LNCAP (cell line): ENCODE measurements at regions not wholly inside any gene's neighbourhood (a gene's known extent, or its start where the extent isn't known, plus 50 kb on each side); places are given as distances from the start of the nearest gene placed in this dataset.

Experiments used
- TF ChIP-seq, protein P1 (sequence below): fragments of 450-650 bp; IDR thresholded peaks from 2 replicates; pipeline ENCODE4 v1.5.1; 2017; ENCODE audit warnings: mild to moderate bottlenecking

DNA sequence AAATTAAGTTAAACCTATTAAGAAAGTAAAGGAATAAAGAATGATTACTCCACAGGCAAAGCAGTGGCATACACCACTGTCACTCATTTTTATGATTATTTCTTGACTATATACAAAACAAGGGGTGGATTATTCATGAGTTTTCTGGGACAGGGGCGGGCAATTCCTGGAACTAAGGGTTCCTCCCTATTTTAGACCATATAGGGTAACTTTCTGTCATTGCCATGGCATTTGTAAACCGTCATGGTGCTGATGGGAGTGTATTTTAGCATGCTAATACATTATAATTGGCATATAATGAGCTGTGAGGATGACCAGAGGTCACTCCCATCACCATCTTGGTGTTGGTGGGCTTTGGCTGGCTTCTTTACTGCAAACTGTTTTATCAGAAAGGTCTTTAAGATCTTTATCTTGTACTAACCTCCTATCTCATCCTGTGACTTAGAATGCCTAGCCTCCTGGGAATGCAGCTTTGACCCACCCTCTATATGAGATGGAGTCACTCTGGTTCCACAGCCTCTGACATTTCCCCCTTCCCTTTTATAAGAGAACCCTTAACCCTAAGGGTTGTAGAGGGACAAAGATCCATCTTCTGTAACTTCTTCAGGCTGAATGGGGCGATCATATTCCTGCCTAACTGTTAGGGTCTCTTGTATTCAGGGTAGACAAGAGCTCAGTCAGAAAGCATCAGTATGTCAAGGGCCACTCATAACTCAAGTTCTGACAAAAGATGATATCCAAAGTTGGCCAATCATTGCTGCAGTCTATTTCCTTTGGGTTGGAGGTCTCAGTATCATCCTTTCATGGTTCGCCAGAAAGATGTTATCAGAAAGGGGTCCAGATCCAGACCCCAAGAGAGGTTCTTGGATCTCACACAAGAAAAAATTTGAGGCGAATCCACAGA is 79.5 kb upstream of the LIPC start:
- TF ChIP-seq, protein P1, sequence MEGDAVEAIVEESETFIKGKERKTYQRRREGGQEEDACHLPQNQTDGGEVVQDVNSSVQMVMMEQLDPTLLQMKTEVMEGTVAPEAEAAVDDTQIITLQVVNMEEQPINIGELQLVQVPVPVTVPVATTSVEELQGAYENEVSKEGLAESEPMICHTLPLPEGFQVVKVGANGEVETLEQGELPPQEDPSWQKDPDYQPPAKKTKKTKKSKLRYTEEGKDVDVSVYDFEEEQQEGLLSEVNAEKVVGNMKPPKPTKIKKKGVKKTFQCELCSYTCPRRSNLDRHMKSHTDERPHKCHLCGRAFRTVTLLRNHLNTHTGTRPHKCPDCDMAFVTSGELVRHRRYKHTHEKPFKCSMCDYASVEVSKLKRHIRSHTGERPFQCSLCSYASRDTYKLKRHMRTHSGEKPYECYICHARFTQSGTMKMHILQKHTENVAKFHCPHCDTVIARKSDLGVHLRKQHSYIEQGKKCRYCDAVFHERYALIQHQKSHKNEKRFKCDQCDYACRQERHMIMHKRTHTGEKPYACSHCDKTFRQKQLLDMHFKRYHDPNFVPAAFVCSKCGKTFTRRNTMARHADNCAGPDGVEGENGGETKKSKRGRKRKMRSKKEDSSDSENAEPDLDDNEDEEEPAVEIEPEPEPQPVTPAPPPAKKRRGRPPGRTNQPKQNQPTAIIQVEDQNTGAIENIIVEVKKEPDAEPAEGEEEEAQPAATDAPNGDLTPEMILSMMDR = no peak

DNA sequence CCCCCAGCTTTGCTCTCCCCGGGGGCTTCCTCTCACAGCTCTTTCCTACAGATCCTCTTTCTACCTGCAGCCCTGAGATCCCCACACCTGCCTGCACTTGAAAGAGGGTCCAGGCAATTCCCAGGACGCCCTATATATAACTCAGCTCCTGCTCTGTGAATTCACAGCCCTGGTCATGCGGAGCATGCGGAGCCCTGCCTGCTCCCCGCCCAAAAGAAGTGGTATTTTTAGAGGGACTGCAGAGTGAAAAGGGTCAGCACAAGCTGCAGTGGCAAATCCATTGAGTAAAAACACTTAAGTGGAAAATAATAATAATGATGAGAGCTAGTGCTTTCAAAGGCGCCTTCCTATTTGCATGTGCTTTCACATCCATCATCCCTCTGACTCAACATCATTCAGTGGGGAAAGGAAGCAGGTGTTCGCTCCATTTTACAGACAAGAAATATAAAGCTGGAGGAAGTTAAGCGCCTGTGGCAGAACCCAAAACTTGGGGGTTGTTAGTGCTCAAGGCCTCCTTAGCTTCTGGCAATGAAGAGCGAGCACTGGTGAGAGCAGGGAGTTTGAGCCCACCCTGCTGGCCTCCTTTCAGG is 76.3 kb upstream of the LIPC start:
- TF ChIP-seq, protein P1 = no peak

DNA sequence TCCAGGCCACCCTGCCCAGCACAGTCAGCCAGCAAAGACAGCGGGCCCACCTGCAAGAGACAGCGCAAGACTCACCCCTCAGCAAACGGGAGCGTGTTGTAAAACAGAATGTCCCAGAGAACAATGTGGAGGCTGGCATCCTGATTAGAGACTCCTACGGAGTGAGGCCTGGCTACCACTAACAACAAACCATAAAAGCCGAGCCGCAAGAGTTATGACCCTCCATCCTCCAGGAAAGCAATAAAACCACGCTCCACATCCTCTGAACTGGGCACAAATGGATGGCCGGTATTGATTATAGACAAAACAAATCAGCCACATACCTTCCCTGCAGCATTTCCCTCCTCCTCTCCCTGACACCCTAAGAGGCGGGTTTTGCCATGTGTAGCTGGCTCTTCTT is 75.8 kb upstream of the LIPC start:
- TF ChIP-seq, protein P1 = no peak

DNA sequence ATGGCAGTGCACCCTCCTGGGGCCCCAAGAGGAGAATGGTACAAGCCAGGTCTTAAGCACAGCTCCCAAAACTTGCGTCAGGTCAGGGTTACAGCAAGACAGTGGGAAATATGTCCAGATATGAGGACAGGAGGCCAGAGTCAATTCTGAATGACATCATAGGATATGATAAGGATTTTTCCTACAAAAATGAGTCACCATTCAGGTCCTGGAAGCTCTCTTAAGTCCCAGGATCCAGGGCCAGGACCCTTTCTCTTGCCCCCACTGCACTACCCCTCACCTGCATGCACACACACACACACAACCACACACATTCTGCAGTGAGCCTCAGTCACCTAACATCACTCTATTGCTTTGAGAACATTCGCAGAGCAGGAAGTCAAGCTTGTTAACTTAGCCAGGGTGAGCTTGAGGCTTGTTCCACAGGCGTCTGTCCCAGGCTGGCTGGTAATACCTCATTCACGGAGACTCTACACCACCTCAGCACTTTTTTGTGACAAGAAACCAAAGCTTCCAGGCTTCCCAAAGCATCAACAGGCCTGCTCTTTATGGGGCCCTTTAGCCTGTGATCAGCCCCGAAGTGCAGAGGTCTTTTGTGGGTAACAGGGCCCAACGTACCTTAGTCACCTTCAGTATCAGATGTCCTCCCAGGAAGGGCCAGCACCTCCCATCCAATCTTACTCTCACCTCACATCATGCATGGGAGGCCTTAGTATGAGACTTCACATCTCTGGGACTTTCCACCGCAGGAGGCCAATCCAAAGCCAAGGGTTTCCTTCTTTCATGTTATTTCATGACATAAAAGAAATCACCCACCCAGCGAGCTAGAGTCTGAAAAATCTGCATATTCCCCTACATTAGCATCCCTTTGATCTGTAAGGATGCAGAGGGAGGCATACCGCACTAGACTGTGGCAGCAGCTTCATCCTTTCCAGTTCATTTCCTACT is 74.0 kb upstream of the LIPC start:
- TF ChIP-seq, protein P1 = no peak

DNA sequence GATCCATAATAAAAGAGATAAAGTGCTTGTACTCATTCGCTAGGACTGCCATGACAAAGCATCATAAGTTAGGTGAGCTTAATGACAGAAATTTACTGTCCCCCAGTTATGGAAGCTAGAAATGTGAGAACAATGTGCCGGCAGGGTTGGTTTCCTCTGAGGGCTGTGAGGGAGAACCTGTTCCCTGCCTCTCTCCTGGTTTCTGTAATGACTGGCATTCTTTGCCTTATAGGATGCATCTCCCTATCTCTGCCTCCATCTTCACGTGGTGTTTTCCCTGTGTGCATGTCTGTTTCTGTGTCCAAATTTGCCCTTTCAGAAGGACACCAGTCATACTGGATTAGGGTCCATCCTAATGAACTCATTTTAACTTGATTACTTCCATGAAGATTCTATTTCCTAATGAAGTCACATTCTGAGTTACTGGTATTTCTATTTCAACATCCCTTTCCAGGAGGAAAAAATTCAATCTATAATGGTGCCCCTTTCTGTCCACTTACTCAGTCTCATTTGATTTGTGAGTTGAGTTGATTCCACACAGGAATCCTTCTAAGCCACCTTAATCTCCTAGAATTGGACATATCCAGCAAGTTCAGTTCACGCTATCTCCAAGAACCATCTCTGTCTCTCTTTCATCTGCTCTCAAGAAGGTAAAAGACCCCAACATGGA is 71.2 kb upstream of the LIPC start:
- TF ChIP-seq, protein P1 = no peak

DNA sequence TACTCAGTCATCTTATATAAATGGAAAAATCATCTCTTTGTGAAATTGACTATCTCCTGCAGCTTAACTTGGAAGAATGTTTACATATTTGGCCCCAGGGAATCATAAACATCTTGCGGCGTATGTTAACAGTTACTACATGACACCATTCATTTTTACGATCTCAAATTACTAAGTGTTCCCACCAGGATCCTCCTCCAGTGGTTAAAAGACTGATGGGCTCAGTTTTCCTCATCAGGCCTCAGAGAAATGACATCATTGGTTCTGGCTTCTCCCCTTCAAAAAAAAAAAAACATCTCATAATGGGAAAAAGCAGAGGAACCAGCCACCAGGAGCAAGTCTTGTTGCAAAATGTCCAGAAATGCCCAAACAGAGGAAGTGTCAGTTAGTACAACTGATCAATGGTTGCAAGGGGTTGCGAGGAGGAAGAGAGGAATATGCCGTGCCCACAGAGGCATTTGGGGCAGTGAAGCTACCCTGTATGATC is 70.5 kb upstream of the LIPC start:
- TF ChIP-seq, protein P1 = no peak
